ENCODE measurements at regions not wholly inside any gene's neighbourhood (a gene's known extent, or its start where the extent isn't known, plus 50 kb on each side); places are given as distances from the start of the nearest gene placed in this dataset.

DNA sequence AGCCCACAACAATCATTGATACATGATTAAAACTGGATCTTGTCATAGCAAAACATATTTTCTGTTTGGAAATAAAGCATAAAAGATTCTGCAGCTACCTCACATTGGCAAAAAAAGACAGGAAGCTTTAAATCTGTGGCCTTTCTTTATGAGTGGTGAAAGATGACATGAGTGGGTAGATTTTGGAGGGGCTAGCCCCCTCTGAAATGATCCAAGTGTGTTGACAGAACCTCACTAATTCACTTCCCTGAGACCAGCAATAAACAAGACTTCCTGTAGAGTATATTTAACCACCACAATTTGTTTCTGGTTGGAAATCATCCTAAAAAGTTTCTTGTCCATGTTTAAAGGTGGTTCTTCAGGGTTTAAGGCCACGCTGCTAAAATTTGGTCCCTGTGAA lies 530.8 kb downstream of the SPATA31D1 start:
- POLR2A ChIA-PET (ENCODE audit: unreplicated experiment), result no interaction called here
- Histone ChIP-seq H3K4me2 (ENCODE audit: low read length) (no peak overlapping the region), H2AFZ (ENCODE audit: low read length) (no peak overlapping the region), H3K79me2 (ENCODE audit: low read length) (no peaks in the 10 kb centered on the region), H3K27ac (ENCODE audit: low read length) (no peak overlapping the region), H3K27me3 (ENCODE audit: low read length) (no peaks in the 10 kb centered on the region), H3K9me3 (ENCODE audit: low read length) (no peaks in the 10 kb centered on the region), H3K4me1 (ENCODE audit: insufficient read depth, low read length) (no peaks in the 10 kb centered on the region), H3F3A (ENCODE audit: low read length, unreplicated experiment) (no peaks in the 10 kb centered on the region), H3K4me3 (ENCODE audit: low read length) (no peak overlapping the region), H4K20me1 (ENCODE audit: low read length) (no peaks in the 10 kb centered on the region), H3K36me3 (ENCODE audit: low read depth, low read length) (no peaks in the 10 kb centered on the region), H3K9me2 (replicated peaks; ENCODE audit: low read length) (no peaks in the 10 kb centered on the region), H3K9ac (ENCODE audit: low read length) (no peak overlapping the region)
- no TSS peak for BruUV-seq (replicated peaks)
- CTCF ChIA-PET, result no interaction called here
- TF ChIP-seq, protein P1, sequence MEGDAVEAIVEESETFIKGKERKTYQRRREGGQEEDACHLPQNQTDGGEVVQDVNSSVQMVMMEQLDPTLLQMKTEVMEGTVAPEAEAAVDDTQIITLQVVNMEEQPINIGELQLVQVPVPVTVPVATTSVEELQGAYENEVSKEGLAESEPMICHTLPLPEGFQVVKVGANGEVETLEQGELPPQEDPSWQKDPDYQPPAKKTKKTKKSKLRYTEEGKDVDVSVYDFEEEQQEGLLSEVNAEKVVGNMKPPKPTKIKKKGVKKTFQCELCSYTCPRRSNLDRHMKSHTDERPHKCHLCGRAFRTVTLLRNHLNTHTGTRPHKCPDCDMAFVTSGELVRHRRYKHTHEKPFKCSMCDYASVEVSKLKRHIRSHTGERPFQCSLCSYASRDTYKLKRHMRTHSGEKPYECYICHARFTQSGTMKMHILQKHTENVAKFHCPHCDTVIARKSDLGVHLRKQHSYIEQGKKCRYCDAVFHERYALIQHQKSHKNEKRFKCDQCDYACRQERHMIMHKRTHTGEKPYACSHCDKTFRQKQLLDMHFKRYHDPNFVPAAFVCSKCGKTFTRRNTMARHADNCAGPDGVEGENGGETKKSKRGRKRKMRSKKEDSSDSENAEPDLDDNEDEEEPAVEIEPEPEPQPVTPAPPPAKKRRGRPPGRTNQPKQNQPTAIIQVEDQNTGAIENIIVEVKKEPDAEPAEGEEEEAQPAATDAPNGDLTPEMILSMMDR (conservative IDR thresholded peaks at IDR 0.05; ENCODE audit: low read depth, low read length), result no peak
- TF ChIP-seq EZH2 (IDR thresholded peaks at IDR 0.05; ENCODE audit: low read length, unreplicated experiment), result no peak
- TF ChIP-seq EZH2phosphoT487 (IDR thresholded peaks at IDR 0.05; ENCODE audit: borderline replicate concordance, low read length), result no peak
- intact Hi-C loops (cut with micrococcal nuclease), result no loop called here
- no peak for ATAC-seq
- no peak for DNase-seq

DNA sequence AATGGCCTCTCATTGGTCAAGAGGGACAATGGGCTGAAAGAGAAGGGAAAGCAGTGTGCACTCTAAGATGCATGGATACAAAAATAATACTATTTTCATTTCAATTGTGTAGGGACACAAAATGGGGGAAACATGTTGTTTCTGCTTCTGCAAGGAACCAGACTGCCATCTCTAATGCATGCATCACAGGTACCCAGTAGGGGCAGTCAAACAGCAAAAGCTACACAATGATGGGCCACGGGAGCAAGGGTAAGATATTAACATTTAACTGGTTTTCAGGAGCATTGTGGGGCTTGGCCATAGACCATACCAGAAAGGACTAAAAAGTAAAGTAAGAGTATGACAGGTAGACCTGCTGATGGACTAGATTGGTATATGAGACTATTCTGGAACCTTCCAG lies 535.8 kb downstream of the SPATA31D1 start:
- intact Hi-C loops (cut with micrococcal nuclease), result no loop called here
- DNase-seq, result no peak
- Histone ChIP-seq H3K4me2 (ENCODE audit: low read length) (no peak overlapping the region), H3F3A (ENCODE audit: low read length, unreplicated experiment) (no peaks in the 10 kb centered on the region), H3K9ac (ENCODE audit: low read length) (no peak overlapping the region), H2AFZ (ENCODE audit: low read length) (no peak overlapping the region), H3K4me1 (ENCODE audit: insufficient read depth, low read length) (no peaks in the 10 kb centered on the region), H4K20me1 (ENCODE audit: low read length) (no peaks in the 10 kb centered on the region), H3K79me2 (ENCODE audit: low read length) (no peaks in the 10 kb centered on the region), H3K27me3 (ENCODE audit: low read length) (no peaks in the 10 kb centered on the region), H3K27ac (ENCODE audit: low read length) (no peak overlapping the region), H3K9me2 (replicated peaks; ENCODE audit: low read length) (no peaks in the 10 kb centered on the region), H3K9me3 (ENCODE audit: low read length) (no peaks in the 10 kb centered on the region), H3K4me3 (ENCODE audit: low read length) (no peak overlapping the region), H3K36me3 (ENCODE audit: low read depth, low read length) (no peaks in the 10 kb centered on the region)
- no peak for ATAC-seq
- no TSS peak for BruUV-seq (replicated peaks)
- ChIA-PET POLR2A (ENCODE audit: unreplicated experiment) (no interaction called here), CTCF (no interaction called here)
- TF ChIP-seq, protein P1 (conservative IDR thresholded peaks at IDR 0.05; ENCODE audit: low read depth, low read length), result no peak; the same call in 1 of the 2 replicates
- TF ChIP-seq EZH2 (IDR thresholded peaks at IDR 0.05; ENCODE audit: low read length, unreplicated experiment) (no peak), EZH2phosphoT487 (IDR thresholded peaks at IDR 0.05; ENCODE audit: borderline replicate concordance, low read length) (no peak)

DNA sequence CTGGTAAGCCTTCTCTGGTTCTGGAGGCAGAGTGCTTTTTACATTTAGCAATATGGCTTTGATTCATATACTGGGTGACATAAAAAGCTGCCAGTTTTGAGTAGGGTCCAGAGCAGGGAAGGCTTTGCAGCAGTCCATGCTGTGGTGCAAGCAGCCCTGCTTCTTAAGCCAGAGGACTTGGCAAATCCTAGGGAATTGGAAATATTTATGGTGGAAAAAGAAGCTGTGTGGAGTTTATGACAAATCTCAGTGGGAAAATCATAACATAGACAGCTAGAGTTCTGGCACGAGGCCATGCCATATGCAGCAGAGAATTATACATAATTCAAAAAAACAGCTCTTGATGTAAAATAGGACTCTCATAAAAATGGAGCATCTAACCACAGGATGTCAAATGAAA lies 536.4 kb downstream of the RASEF start:
- Histone ChIP-seq H3K4me3 (ENCODE audit: low read length) (no peak overlapping the region), H3K79me2 (ENCODE audit: low read length) (no peaks in the 10 kb centered on the region), H3K9me2 (replicated peaks; ENCODE audit: low read length) (no peaks in the 10 kb centered on the region), H3K4me1 (ENCODE audit: insufficient read depth, low read length) (no peaks in the 10 kb centered on the region), H3K36me3 (ENCODE audit: low read depth, low read length) (no peaks in the 10 kb centered on the region), H3F3A (ENCODE audit: low read length, unreplicated experiment) (no peaks in the 10 kb centered on the region), H3K4me2 (ENCODE audit: low read length) (no peak overlapping the region), H3K27me3 (ENCODE audit: low read length) (no peaks in the 10 kb centered on the region), H4K20me1 (ENCODE audit: low read length) (no peaks in the 10 kb centered on the region), H3K9me3 (ENCODE audit: low read length) (no peaks in the 10 kb centered on the region), H3K27ac (ENCODE audit: low read length) (no peak overlapping the region), H3K9ac (ENCODE audit: low read length) (no peak overlapping the region), H2AFZ (ENCODE audit: low read length) (no peak overlapping the region)
- TF ChIP-seq EZH2phosphoT487 (IDR thresholded peaks at IDR 0.05; ENCODE audit: borderline replicate concordance, low read length) (no peak), EZH2 (IDR thresholded peaks at IDR 0.05; ENCODE audit: low read length, unreplicated experiment) (no peak)
- TF ChIP-seq, protein P1 (conservative IDR thresholded peaks at IDR 0.05; ENCODE audit: low read depth, low read length), result no peak
- ChIA-PET CTCF (no interaction called here), POLR2A (ENCODE audit: unreplicated experiment) (no interaction called here)
- DNase-seq, result no peak
- ATAC-seq, result no peak
- intact Hi-C loops (cut with micrococcal nuclease), result no loop called here
- BruUV-seq (replicated peaks), result no TSS peak

All from PC-3 (cell line).